Adrenal gland (tissue), 9 donors: ENCODE measurements at regions not wholly inside any gene's neighbourhood (a gene's known extent, or its start where the extent isn't known, plus 50 kb on each side); places are given as distances from the start of the nearest gene placed in this dataset.

Source experiments
- DNase-seq, 7 donors: peaks; one replicate each; pipeline ENCODE4 v3.0.0-alpha.2; 2019 to 2020
- H3K27ac ChIP-seq, 5 donors: fragments of 200-600 bp; sonication (generic) in 4 of 5; 1 replicate in 3 of 5; 2 replicates in 2 of 5; pipeline versions ENCODE4 v1.5.1 to v1.8.0; 2016 to 2020; ENCODE audit warnings: mild to moderate bottlenecking in 1 of 5
- H3K27me3 ChIP-seq: fragments of 200-600 bp; 2 replicates; pipeline ENCODE4 v1.8.0; 2021
- H3K36me3 ChIP-seq, 2 donors: fragments of 200-600 bp; replicated peaks in 1 of 2; 1 replicate in 1 of 2; 2 replicates in 1 of 2; pipeline versions ENCODE4 v1.5.1 to v1.8.0; 2018 to 2022
- H3K4me1 ChIP-seq, 2 donors: fragments of 200-600 bp; replicated peaks in 1 of 2; 1 replicate in 1 of 2; 2 replicates in 1 of 2; pipeline versions ENCODE4 v1.5.1 to v1.8.0; 2018 to 2021
- H3K4me3 ChIP-seq, 4 donors: fragments of 200-600 bp; sonication (generic) in 3 of 4; one replicate each; pipeline ENCODE4 v1.5.1; 2016 to 2018
- H3K9me3 ChIP-seq, 3 donors: fragments of 200-600 bp; sonication (generic) in 1 of 3; replicated peaks in 1 of 3; 1 replicate in 2 of 3; 2 replicates in 1 of 3; pipeline versions ENCODE4 v1.5.1 to v1.8.0; 2016 to 2021
- CTCF ChIP-seq, 6 experiments: fragments of 450-650 bp in 4 of 6; fragments of 200-600 bp in 2 of 6; sonication (generic) in 1 of 6; IDR thresholded peaks; 1 replicate in 5 of 6; 2 replicates in 1 of 6; pipeline versions ENCODE4 v1.5.1 to v1.8.0; 2016 to 2021; ENCODE audit warnings: antibody characterized with exemption in 6 of 6, mild to moderate bottlenecking in 2 of 6, moderate library complexity in 1 of 6
- POLR2A ChIP-seq, 2 donors: fragments of 450-650 bp; IDR thresholded peaks; one replicate each; pipeline ENCODE4 v1.6.1; 2017; ENCODE audit warnings: antibody characterized with exemption in 2 of 2, mild to moderate bottlenecking in 2 of 2, moderate library complexity in 1 of 2
- WGBS, 4 donors: extraction: QIAGEN DNeasy Blood & Tissue Kit in 2 of 4; methylation state at CpG; one replicate each; pipeline versions ENCODE4 v1.1.5 to v1.1.7; 2013 to 2017; 5-methylcytosine and 5-hydroxymethylcytosine counted together
- intact Hi-C, 2 donors: fragments of 100-400 bp; cut with DNase I; formaldehyde crosslinking; loops; one replicate each; pipeline versions ENCODE4 v1.14.1 to v1.15.0; 2022 to 2023
- donor health status: healthy with polysubstance abuse.
- donor health status: Bipolar disorder and iron deficiency.
- donor health status: DM: yes; HTN: yes; CAD: no.
- donor health status: DM: no; HTN: no; CAD: no.
- donor health status: DM: no; HTN: no; CAD: no.

- Histone ChIP-seq H3K27ac (no peak overlapping the region), H3K9me3 (no peaks in the 10 kb centered on the region), H3K36me3 (no peaks in the 10 kb centered on the region), H3K4me1 (no peaks in the 10 kb centered on the region), H3K27me3 (peaks cover 5% of the 10 kb centered on the region), H3K4me3 (no peak overlapping the region)
- intact Hi-C loops: no loop called here
- no peak for TF ChIP-seq POLR2A (IDR thresholded peaks at IDR 0.05)
- TF ChIP-seq CTCF (IDR thresholded peaks at IDR 0.05): no peak
- no peak for DNase-seq
- 79 to 86% (median 80%) methylated on average over 10 to 16 of the region's 16 CpGs for WGBS, 4 donors
Observed at GRCh38 chr16:54341892-54342776, 55.5 kb upstream of the IRX3 start.

DNA sequence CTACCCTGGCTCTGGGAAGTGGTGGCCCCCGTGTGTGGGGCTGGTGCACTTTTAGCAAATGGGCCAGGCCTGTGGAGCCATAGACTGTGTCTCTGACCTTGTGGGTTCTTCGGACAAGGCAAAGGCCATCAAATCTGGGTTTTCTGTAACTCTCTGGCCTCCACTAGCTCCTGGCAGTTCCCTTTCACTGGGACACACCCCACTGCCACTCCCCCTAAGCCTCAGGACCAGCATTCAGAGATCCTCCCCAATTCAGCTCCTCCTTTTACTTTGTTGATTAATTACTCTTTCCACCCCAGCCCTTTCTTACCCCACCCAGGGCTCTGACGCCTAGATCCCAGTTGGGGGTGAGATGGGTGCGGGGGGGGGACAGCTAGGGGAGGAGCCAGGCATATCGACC, 53.9 kb upstream of the IRX3 start:
- intact Hi-C loops: no loop called here
- H3K27ac ChIP-seq: no peak overlapping the region
- no peak for DNase-seq
- TF ChIP-seq CTCF (IDR thresholded peaks at IDR 0.05) (no peak), POLR2A (IDR thresholded peaks at IDR 0.05) (no peak)
- H3K4me1 ChIP-seq: no peaks in the 10 kb centered on the region
- no peaks in the 10 kb centered on the region for H3K9me3 ChIP-seq
- no peaks in the 10 kb centered on the region for H3K36me3 ChIP-seq
- H3K4me3 ChIP-seq: no peak overlapping the region
- peaks cover 5% of the 10 kb centered on the region for H3K27me3 ChIP-seq
- 33 to 61% (median 49%) methylated on average over 5 of the region's 5 CpGs for WGBS, 4 donors

- H3K4me3 ChIP-seq: no peak overlapping the region
Observed at GRCh38 chr16:54336631-54337204, 50.1 kb upstream of the IRX3 start.

More at GRCh38 chr16:54336631-54337204, 50.1 kb upstream of the IRX3 start:
- Histone ChIP-seq H3K36me3 (no peaks in the 10 kb centered on the region), H3K4me1 (no peaks in the 10 kb centered on the region), H3K27ac (no peak overlapping the region), H3K9me3 (no peaks in the 10 kb centered on the region), H3K27me3 (peaks cover 11% of the 10 kb centered on the region)
- WGBS, 4 donors: 24 to 37% (median 25%) methylated on average over 3 to 4 of the region's 4 CpGs
- intact Hi-C loops: no loop called here
- DNase-seq: no peak
- TF ChIP-seq CTCF (IDR thresholded peaks at IDR 0.05) (no peak), POLR2A (IDR thresholded peaks at IDR 0.05) (no peak)
